Body of pancreas (tissue), 4 donors: ENCODE measurements at regions not wholly inside any gene's neighbourhood (a gene's known extent, or its start where the extent isn't known, plus 50 kb on each side); places are given as distances from the start of the nearest gene placed in this dataset.

Source experiments
- CTCF ChIP-seq, 7 experiments: fragments of 450-650 bp in 4 of 7; fragments of 200-600 bp in 3 of 7; sonication (generic) in 3 of 7; IDR thresholded peaks; one replicate each; pipeline ENCODE4 v1.5.1; 2016 to 2019; ENCODE audit warnings: antibody characterized with exemption in 7 of 7
- POLR2A ChIP-seq, 3 donors: fragments of 450-650 bp; IDR thresholded peaks; one replicate each; pipeline ENCODE4 v1.6.1; 2016; ENCODE audit warnings: antibody characterized with exemption in 3 of 3, mild to moderate bottlenecking in 2 of 3

- TF ChIP-seq CTCF (IDR thresholded peaks at IDR 0.05) (no peak), POLR2A (IDR thresholded peaks at IDR 0.05) (no peak)
Observed at GRCh38 chr5:8721536-8721935, 824.3 kb downstream of the SEMA5A start.
